Fibroblast of villous mesenchyme (primary cell): ENCODE measurements at regions not wholly inside any gene's neighbourhood (a gene's known extent, or its start where the extent isn't known, plus 50 kb on each side); places are given as distances from the start of the nearest gene placed in this dataset.

Source experiments
- DNase-seq: peaks from one replicate; pipeline ENCODE4 v3.0.0-alpha.2; 2010; ENCODE audit warnings: low read depth
- H3K4me3 ChIP-seq: 2 replicates; pipeline ENCODE4 v1.5.1; 2011; ENCODE audit warnings: low read depth, mild to moderate bottlenecking, low read length
- TF ChIP-seq, protein P1 (sequence below): IDR thresholded peaks from 2 replicates; pipeline ENCODE4 v1.5.1; 2012; ENCODE audit warnings: low read depth, mild to moderate bottlenecking, low read length; ENCODE audit not compliant: insufficient read depth

DNA sequence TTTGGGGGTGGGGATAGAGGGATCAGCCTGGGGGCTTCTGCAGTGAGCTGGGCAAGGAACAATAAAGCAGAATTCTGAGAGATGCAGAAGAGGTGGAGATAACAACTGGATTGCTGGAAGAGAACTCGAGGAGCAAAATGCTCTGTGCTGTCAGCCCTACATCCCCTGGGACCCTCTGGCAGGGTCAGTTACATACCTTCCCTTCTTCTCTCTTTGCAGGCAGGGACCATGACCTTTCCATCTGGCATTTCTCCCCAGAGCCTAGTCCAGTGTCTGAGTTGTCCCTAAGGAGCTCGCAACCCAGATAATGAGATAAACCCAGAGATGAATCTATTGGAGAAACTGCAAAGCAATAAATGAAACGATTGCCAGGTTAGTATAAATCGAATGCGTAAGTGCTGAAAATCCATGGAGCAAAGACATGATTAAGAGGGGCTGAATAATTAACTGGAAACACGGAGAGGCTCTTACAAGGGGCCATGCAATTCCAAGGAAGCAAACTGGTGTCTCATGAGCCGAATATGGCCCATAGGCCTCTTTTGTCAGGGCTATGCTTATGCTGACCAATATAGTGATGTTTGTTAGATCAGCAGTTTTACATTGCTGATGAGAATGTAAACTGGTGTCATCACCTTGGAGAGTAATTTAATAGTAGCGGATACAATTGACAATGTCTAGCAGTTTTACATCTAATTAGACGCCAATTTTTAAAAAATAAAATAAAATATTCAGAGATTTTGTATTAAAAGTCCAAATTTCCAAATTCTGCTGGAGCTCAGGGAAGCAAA is 129.4 kb upstream of the IRX5 start:
- DNase-seq: no peak
- H3K4me3 ChIP-seq: no peak overlapping the region
- TF ChIP-seq, protein P1, sequence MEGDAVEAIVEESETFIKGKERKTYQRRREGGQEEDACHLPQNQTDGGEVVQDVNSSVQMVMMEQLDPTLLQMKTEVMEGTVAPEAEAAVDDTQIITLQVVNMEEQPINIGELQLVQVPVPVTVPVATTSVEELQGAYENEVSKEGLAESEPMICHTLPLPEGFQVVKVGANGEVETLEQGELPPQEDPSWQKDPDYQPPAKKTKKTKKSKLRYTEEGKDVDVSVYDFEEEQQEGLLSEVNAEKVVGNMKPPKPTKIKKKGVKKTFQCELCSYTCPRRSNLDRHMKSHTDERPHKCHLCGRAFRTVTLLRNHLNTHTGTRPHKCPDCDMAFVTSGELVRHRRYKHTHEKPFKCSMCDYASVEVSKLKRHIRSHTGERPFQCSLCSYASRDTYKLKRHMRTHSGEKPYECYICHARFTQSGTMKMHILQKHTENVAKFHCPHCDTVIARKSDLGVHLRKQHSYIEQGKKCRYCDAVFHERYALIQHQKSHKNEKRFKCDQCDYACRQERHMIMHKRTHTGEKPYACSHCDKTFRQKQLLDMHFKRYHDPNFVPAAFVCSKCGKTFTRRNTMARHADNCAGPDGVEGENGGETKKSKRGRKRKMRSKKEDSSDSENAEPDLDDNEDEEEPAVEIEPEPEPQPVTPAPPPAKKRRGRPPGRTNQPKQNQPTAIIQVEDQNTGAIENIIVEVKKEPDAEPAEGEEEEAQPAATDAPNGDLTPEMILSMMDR: no peak

DNA sequence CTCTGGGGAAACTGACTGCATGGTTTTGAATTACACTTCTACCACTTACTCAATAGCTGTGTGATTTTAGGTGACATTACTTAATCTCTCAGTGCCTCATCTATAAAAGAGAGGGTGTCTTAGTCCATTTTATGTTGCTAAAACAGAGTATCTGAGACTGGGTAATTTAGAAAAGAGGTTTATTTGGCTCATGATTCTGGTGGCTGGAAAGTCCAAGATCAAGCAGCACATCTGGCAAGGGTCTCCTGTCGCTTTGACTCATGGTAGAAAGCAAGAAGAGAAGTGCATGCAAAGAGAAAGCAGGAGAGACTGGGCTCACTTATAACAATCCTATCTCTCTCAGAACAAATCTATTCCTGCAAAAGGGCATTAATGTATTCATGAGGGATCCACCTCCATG is 132.4 kb upstream of the IRX5 start:
- TF ChIP-seq, protein P1: no peak
- DNase-seq: no peak
- no peak overlapping the region for H3K4me3 ChIP-seq

DNA sequence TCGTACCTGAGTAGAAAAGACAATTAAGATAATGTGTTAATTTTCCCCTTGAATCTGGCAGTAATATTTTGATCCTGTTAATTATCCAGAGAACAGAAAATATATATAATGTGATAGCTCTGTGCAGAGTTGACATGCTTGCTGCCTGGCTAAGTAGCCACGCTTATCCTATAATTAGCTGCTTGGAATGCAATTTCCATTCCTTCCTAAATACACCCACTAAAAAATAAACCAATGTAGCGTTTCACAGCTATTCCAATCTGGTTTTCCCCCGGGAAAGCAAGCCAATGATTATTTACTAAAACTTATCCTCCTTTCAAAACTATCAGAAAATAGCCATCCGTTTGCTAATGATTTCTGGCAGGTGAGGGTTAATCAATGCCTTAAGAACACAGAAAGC is 134.5 kb upstream of the IRX5 start:
- TF ChIP-seq, protein P1: no peak
- no peak for DNase-seq
- H3K4me3 ChIP-seq: no peak overlapping the region

DNA sequence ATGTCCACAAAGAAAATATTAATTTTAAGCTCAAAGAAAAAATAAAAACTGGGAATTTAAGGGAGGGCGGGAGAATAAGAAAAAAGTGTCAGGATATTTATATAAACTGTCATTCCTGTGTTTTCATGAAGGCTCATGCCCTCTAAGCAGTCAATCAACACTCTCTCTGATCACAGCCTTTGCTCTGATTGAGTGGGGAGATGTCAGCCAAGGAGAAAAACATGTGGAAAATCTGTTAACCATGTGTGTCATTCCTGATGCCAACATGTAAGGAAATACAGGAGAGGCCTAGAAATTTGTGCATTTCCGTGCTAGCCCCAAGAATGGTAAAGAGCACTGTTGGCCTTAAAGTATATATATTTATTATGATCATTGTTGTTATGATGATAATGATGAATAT is 137.9 kb upstream of the IRX5 start:
- H3K4me3 ChIP-seq: no peak overlapping the region
- no peak for DNase-seq
- TF ChIP-seq, protein P1: no peak

DNA sequence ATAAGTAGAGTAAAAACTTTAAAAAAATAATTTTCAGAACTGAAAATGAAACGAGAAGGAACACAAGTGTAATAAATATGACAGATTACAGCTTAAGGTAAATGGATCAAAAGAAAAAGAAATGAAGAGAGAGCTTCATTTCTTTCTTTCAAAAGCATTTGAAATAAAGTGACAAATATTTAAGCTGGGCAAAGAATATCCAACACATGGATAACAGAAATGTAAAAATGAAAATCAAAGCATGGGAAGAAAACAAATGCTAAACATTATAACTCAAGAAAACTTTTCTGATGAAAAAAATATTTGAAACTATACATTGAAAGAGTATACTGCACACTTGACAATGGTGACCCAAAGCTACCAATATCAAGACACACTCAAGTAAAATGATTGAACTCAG is 143.6 kb upstream of the IRX5 start:
- TF ChIP-seq, protein P1: no peak
- H3K4me3 ChIP-seq: no peak overlapping the region
- DNase-seq: no peak

DNA sequence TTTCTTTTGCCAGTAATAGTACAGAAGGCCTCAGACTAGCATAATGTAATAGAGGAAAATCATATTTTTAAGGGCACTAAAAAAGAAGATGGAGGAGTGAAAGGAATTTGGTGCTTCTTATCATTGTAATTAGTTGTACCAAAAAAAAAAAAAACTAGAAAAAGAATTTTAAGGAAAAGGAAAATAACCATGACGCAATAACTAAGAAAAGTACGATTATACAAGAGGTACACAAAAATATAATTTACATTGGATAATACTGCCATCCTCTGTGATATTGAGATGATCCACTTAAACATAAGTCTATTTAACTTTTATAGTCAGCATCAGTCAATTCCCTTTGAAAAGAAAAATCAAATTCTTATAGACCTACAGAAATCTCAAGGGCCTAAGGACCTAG is 146.7 kb upstream of the IRX5 start:
- DNase-seq: no peak
- TF ChIP-seq, protein P1: no peak

DNA sequence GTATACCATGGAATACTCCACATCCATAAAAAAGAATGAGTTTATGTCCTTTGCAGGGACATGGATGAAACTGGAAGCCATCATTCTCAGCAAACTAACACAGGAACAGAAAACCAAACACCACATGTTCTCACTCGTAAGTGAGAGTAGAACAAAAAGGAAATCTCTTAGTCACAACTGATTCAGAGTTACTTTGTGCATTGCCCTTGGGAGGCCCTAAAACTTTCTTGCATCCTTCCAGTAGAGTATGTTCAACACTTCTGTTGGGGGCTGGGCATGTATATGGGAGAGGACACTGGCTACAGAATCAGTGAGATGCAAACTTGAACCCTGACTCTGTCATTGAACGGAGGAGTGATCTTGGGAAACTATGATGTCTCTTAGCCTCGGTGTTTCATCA is 147.4 kb upstream of the IRX5 start:
- H3K4me3 ChIP-seq: no peak overlapping the region
- no peak for DNase-seq
- TF ChIP-seq, protein P1: no peak

More for the DNA sequence above, 146.7 kb upstream of the IRX5 start:
- no peak overlapping the region for H3K4me3 ChIP-seq
